ENCODE measurements at regions not wholly inside any gene's neighbourhood (a gene's known extent, or its start where the extent isn't known, plus 50 kb on each side); places are given as distances from the start of the nearest gene placed in this dataset.

GRCh38 chr1:239896569-239896968 is 195.1 kb upstream of the FMN2 start:
- DNase-seq = no peak

GRCh38 chr1:239896980-239897379 is 194.7 kb upstream of the FMN2 start:
- no peak for DNase-seq

GRCh38 chr1:239897458-239897857 is 194.2 kb upstream of the FMN2 start:
- no peak for DNase-seq

GRCh38 chr1:239898062-239898730 is 193.5 kb upstream of the FMN2 start:
- DNase-seq = peak; percentile 43

- no peak for DNase-seq
Observed at GRCh38 chr1:239899747-239900146, 191.9 kb upstream of the FMN2 start.

- no peak for DNase-seq
Observed at GRCh38 chr1:239906394-239906793, 185.3 kb upstream of the FMN2 start.

GRCh38 chr1:239909898-239910297 is 181.8 kb upstream of the FMN2 start:
- peak; percentile 62 for DNase-seq

GRCh38 chr1:239912471-239912870 is 179.2 kb upstream of the FMN2 start:
- DNase-seq = no peak

- no peak for DNase-seq
Observed at GRCh38 chr1:239913141-239913585, 178.5 kb upstream of the FMN2 start.

GRCh38 chr1:239914751-239915231 is 176.9 kb upstream of the FMN2 start:
- DNase-seq = no peak

GRCh38 chr1:239918634-239919033 is 173.0 kb upstream of the FMN2 start:
- DNase-seq = no peak

GRCh38 chr1:239920214-239920613 is 171.5 kb upstream of the FMN2 start:
- no peak for DNase-seq

- peak; percentile 14 for DNase-seq
Observed at GRCh38 chr1:239922778-239923522, 168.7 kb upstream of the FMN2 start.

GRCh38 chr1:239924741-239925350 is 166.8 kb upstream of the FMN2 start:
- no peak for DNase-seq

GRCh38 chr1:239926184-239926583 is 165.5 kb upstream of the FMN2 start:
- no peak for DNase-seq

GRCh38 chr1:239929317-239929716 is 162.4 kb upstream of the FMN2 start:
- no peak for DNase-seq

- no peak for DNase-seq
Observed at GRCh38 chr1:239930686-239931262, 160.9 kb upstream of the FMN2 start.

- no peak for DNase-seq
Observed at GRCh38 chr1:239931341-239931740, 160.3 kb upstream of the FMN2 start.

GRCh38 chr1:239939602-239940001 is 152.1 kb upstream of the FMN2 start:
- no peak for DNase-seq

- DNase-seq = no peak
Observed at GRCh38 chr1:239943761-239944160, 147.9 kb upstream of the FMN2 start.

- no peak for DNase-seq
Observed at GRCh38 chr1:239944666-239945065, 147.0 kb upstream of the FMN2 start.

- no peak for DNase-seq
Observed at GRCh38 chr1:239947801-239948200, 143.9 kb upstream of the FMN2 start.

- peak; percentile 42 for DNase-seq
Observed at GRCh38 chr1:239951511-239952140, 140.1 kb upstream of the FMN2 start.
